HG03280 (cell line): ENCODE measurements at regions not wholly inside any gene's neighbourhood (a gene's known extent, or its start where the extent isn't known, plus 50 kb on each side); places are given as distances from the start of the nearest gene placed in this dataset.
"Not testable (repeated sequence)": the region's sequence is repeated elsewhere in the genome, so short reads cannot be mapped to it uniquely, and the experiment has no call there.

ENCODE experiments used
- ATAC-seq: cut with Tn5 transposase; IDR thresholded peaks from one replicate; pipeline ENCODE4 v1.9.1; 2021; ENCODE audit warnings: mild to moderate bottlenecking, moderate library complexity; ENCODE audit not compliant: unreplicated experiment

DNA sequence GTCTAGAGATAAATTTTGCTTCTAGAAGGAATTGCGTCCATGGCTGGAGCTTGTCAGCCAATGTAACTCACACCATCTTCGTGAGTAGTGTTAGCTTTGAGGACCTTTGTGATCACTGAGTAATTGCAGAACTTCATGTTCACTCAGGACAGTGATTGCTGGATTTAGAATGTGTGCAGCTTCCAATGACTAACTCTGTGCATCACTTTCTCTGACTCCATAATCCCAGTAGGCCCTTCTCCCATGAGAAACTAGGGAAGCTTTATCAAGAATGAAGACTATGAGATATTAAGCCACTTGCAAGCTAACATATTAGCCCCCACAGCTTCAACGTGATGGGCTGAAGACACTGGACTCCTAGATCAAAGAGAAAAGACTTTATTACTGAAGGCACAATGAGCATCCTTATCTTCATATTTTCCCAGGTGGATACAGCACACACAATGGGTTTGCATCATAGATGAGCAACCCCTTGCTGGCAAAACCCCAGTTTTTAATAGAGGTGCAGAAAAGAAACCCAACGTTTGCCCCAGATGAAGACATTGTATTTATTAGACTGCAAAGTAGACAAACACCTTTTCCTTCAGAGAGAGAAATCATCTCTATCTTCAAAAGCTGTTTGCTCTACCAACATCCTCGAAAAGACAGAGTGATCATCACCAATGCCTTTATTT is 561.0 kb downstream of the LTN1 start:
- no peak for ATAC-seq

DNA sequence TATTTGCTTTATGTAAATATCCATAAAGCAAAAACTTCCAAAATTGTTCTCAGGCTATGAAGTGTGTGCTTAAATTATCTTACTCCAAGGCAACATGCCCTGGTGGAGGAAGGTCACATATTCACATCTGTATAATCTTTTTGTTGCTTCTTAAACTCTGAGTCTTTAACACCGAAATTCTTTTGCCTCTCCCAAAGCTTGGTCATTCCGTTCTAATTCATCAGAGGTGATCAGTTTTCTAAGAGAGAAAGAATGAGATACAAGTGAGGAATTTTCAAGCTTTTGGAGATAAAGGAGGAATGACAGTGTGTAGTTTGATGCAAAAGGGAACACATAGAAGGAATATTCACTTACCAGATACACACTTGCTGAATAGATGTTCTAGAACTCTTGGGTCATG is 561.7 kb downstream of the LTN1 start:
- ATAC-seq, result no peak

DNA sequence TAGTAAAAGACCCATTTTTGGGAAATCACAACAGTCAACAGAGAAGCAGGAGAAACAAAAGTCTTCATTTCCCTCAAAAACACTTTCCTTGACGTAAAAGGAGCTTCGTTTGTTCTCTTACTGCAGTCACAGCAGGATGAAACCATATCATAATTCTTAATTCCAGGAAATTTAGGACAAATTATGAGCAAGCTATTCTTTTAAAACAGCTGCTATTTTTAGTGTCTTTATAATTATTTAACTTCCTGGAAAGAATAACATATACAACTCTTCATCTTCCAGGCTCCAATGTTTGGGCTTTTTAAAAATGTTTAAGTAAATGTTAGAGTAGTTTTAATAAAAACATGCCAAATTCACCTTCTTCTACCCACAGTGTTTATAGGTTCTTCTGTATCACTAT is 563.5 kb downstream of the LTN1 start:
- ATAC-seq, result no peak

DNA sequence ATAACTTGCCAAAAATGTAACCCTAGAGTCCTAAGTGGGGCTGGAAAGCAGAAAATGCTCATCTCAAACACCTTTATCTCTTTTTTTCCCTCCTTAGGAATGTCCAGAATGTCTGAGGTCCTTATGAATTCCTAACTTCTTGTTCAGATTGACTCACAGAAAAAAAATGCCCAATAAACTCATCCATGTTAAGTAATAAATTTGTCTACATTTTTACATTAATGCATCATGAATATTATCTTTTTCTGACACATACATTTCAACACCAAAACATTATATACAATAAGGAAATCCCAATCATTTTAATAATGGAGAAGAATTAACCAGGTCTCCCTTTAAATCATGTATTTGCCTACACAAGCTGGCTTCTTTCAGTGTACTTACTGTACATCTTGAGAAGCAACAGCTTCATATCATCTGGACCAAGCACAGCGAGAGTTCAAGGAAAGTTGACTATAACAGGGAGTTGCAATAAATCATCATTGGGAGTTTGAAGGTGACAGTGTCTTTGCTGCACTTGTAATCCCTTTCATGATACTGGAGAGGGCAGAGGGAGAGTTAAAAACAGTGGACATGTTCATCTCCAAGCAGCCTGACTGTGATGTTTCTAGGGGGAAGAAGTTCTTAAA is 565.2 kb downstream of the LTN1 start:
- no peak for ATAC-seq

DNA sequence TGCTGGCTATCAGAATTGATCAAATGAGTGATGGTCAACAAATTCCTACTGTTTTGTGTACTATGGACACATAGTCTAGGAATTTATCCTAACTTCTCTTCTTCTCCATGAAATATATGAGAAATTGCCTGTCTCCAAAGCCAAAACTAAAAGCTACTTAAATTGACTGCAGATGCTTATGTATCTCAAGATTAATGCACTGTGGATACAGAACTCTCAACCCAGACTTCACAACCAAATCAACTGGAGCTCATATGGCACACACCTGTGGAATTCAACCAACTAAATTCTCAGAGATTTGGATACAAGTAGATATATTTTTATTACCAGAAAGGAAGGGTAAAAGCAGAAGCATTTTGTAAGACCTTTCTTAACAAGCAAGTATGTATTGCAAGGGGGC is 566.1 kb downstream of the LTN1 start:
- no peak for ATAC-seq

DNA sequence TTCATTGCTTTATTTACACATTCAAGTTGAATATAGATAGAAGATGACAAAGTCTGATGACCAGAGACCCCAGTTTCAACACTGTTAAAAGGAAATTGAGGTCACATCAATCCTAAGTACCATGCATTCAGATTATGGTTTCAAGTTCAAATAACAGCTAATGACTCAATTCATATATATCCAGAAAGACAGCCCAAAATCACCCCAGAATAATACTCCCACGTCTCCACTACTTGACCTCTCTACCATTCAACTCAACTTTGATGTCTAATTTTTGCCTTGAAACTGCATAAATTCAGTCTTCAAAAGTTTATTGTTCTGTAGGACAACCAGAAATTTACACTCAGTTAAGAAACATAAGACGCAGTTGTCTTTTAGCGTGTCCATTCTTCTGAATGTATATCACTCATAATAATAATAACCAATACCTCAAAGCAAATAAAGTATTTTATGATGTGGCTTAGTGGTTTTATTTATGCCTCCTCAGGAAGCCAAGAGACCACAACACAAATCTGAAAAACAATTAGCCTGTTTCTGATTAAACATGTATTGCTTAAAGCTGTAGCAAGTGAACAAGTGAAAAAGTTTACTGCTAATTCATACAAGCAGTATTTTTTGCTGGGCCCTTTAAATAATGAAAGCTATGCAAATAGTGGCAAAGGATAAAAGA is 569.0 kb downstream of the LTN1 start:
- no peak for ATAC-seq

DNA sequence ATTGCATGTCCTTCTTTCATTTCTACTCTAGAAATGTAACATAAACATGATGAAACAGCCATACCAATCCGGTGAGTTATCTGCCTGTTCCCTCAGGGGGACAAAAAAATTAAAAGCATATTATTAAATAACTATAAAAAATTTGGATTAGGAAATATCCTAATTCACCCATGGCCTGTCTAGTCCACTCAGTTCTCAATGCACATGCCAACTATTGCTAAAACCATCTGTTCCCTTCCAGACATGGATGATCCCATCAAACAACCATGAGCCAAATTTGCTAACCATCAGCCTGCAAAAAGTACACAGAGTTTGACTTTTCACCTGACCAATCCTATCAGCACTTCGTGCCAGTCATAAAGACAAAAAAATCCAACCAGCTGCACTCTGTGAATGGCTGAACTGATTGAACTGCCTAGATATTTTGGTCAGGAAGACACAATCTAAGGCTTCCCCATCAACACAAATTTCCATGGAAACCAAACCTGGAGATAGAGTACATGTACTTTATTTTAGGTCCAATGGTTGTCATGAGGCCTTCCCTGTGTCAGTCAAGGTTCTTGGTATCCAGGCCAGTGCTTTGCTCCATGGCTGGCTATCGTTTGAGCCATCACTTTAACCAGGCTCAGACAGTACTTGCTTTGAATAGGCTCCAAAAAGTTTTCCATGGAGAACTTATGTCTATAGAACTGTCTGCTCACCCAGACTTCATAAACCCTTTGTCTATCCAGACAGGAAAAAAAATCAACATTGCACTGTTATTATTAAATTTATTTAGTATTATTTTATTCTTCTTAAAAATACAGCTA is 570.8 kb downstream of the LTN1 start:
- no peak for ATAC-seq

DNA sequence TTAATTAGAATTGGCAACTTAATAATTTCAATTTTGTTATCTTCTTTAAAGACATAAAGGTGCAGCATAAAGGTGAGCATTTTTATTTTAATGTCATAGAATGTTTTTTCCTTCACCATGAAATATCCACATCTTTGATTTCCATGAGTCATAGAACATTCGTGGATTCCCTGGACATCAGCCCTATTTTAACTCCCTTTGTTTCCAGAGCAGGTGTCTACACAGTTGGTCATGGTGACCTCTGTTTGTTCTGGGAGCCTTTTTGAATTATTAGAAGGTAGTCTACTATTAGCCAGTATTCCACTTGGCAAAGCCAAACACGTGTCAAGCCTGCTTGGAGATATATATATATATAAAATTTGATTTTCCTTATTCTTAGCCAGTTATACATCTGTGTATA is 572.9 kb downstream of the LTN1 start:
- no peak for ATAC-seq

DNA sequence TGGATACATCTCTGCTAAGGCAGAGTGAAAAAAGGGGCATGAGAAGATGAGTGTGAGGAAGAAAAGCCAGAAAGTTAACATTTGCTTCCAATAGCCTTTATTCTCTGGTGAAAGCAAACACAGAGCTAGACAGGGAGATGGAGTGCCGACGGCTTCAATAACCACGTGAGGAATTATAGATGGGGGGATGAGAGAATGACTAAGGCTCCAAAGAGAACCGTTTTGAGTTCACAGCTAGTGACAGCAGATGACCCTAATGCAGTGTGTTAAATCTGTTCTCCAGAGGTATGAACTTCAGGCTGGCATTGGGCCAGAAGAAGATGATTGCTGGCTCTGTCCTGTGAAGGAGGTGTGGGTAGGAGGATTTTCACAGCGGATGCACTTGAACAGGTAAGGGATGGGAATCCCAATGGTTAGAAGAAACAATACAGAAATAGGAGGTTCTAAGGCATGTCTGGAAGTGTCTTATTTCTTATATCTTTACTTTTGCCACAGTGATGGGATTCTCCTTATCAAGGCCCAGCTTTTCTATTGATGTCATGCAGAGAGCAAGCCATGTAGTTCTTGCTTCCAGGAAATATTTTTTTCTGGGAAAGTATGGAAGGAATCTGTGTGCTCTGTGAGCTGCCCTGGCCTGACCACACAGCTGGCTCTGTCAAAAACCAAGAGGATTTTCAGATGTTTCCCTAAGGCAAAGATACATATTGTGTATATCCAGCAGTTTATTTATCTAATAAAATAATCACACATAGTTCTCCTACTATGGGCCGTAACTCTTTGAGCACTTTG is 573.8 kb downstream of the LTN1 start:
- ATAC-seq, result no peak

DNA sequence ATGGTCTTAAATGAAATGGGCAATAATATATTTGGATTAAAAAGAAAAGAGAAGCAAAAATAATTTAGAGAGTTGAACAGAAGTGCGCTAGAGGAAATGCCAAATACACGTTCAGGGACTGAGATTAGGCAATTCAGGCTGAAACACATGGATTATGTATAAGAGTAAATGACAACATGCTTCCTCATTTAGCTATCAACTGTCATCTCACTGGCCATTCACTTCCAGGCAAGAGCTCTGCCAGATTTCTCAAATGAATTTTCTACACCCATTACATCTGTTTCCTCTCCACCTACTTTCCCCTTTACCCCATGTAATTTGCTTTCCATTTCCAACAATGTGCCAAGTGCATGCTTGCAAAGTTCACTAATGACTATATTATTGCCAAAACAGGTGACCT is 582.4 kb downstream of the LTN1 start:
- ATAC-seq, result no peak

DNA sequence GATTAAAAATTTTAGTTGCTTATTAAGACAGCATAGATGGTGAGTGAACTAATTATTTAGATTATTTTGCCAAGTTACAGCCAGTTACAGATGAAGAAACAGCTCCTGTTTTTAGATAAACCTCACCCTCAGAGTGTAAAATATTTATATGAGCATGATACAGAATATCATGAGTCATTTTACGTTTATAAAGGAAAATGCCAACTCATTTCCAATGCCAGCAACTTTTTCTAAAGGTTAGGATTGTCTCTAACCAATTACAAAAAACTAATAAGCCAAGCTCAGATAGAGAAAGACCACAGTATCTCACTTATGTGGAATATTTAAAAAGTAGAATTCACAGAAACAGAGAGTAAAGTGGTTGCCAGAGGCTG is 590.1 kb downstream of the LTN1 start:
- ATAC-seq, result no peak

DNA sequence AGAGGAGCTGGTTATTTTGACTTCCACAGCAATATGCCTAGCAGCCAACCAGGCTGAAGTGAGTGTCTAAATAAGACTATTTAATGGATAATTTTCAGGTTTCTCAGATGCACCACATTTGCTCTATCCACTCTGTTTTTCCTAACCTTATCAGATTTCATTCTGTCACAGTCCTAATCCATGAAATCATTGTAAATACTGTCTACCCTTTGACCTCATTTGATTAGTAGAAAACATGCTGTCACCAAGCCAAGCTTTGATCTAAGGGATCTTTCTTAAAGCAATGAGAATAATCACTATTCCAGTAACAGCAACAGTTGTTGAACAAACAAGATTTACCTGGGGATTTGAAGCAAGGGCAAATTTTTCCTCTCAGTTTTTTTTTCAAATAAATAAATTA is 595.6 kb downstream of the LTN1 start:
- no peak for ATAC-seq

DNA sequence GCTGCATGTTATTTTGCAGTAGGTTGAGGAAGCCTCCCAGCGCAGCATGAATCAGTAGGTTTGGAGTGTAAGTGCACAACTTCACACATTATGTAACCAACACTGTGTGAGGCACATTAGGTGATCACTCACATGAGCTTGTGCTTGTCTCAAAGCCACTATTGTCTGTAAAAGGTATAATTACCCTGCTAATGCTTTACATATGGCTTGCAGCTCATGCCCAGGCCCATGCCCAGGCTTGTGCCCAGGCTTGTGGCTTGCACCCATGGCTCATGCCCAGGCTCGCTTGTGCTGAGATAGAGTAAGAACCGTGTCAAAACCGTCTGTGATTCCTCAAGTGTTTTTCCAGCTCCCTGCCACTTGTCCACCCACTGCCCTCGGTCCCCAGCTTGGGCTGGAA is 596.3 kb downstream of the LTN1 start:
- no peak for ATAC-seq

DNA sequence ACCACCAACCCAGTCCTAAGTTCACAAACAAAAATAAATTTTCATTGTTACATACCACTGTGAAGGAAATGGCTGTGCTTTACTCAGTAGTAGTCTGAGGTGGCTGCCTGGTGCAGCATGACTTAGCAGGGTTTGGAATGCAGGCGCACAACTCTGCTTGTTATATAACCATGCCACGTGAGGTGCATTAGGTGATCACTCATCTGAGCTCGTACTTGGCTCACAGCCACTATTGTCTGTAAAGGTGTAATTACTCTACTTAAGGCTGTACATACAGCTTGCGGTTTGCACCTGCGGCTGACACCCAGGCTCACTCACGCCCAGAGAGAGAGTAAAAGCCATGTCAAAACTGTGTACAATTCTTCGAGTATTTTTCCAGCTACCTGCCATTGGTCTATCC is 599.4 kb downstream of the LTN1 start:
- no peak for ATAC-seq

DNA sequence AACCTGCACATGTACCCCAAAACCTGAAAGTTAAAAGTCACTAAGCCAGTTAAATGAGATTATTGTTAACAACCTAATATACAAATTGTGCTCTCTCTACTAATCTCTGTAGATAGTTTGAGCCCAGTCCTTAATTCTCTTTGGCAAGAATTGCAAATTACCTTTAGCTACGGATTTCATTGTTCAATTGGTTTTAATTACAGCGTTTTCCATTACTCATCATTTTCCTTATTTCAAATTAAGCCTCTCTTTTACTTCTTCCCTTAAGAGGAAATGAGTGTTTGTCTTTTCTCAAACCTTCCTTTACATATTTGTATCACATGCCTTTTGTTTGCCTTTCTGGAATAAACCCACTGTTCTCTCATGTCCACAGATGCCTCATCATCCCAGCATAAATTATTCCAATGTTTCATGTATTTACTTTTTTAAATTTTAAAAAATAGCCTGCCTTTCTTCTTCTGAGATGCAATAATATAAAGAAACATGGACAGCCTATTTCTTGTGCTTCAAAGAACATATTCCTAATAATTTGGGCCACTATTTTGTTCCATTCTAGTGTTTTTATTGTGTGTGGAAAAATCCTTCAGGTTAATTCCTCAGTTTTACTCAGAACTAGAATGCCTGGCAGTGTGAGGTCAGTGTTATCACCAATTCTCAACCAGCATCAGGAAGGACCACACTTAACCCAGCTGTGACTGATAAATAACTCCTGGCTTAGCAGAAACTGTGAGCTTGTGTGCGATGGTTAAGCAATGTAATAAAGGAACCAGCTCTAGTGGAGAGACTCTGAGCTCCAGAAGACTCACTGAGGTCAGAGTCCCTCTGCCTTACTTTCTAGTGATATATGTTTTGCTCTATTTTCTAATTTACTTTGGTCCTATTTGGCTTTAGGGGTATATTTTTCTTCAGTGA is 600.5 kb downstream of the LTN1 start:
- no peak for ATAC-seq

DNA sequence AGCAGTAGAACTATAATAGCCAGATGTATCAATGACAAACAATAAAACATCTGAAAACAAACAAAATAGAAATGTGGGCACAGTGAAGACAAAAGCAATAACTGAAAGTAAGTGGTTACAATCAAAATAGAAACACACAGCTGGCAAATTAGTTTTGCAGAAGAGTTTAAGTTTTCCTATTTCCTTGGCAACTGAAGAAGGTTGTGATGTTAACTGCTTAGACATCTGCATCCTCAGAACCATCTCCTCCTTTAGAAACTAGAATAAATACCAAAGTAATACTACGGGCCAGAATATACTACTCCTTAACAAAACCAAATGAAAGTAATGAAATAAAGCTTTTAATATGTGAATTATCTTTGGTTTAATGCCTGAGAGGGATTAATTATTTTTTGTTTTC is 605.5 kb downstream of the LTN1 start:
- ATAC-seq, result no peak

DNA sequence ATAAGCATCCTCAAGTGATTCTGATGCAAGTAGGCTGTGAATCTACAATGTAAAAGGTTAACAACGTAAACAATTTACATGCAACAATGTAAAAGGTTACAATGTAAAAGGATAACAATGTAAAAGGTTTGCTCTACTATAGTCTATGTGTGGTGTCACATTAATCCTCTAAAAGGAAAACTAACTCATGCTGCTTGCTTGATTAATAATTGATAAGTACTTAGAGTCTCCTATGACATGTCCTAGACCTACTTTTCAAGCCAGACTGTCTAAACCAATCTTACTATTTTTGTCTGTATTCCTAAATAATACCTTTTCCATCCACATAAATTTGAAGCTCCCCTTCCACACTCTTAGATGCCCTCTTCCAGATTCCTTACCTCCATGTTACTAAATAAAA is 606.8 kb downstream of the LTN1 start:
- ATAC-seq, result no peak

DNA sequence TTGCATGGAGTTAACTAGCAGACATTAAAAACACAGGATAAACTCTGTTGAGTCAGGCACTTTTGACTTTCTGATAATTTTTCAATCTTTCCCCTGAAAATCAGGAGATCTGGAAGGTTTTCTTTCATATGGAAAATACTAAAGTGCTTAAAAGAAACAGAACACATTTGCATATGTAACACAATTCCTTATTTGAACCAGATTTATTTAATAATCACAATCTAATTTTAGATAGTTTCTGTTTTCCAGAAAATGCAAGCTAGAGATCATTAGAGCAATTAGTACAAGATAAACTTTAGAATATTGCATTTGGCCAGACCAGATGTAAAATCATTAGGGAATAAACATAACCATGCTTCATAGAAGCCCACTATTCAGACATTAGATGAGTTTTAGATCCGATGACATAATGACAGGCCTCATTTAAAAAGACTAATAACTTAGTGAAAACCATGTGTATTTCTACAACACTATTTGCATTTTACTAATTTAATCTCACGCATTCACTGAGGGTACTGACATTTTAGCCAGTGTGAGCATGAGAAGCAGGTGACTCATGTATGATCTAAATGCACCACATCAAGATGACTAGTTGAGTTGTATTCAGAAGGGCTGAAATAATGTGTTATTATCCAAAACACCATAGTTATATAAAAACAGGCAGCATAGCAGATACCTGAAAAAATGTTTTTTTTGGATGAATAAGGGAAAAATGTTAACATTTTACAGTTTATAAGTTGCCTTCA is 611.5 kb downstream of the LTN1 start:
- ATAC-seq, result not testable (repeated sequence)

DNA sequence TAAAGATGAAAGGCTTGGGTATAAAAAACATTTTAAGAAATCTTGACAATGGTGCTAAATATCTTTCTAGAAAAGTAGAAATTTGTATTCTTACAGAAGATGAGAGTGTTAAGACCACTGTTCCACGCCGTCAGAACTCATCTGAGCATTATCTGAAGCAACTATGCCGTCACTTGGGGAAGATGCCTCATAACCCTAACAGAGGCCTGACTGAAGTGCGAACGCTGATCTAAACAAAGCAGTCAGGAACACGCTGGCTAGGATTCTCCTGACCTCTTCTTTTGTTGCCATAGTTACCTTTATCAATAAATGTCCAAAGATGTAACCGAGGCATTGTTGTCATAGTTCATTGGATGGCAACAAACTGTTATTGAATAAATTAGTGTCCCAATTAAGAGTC is 612.4 kb downstream of the LTN1 start:
- no peak for ATAC-seq
